NCI-H1048 (cell line): ENCODE measurements at regions not wholly inside any gene's neighbourhood (a gene's known extent, or its start where the extent isn't known, plus 50 kb on each side); places are given as distances from the start of the nearest gene placed in this dataset.

ENCODE experiments used
- DNase-seq: peaks from one replicate; lab custom pipeline; 2025; lab: John Stamatoyannopoulos, UW

GRCh38 chr10:108690530-108690929 lies 1232.8 kb downstream of the XPNPEP1 start:
- DNase-seq = no peak

GRCh38 chr10:108689891-108690290 lies 1233.4 kb downstream of the XPNPEP1 start:
- no peak for DNase-seq

- no peak for DNase-seq
These were observed 1235.0 kb downstream of the XPNPEP1 start for GRCh38 chr10:108688314-108688713.

GRCh38 chr10:108685863-108686531 lies 1237.3 kb downstream of the XPNPEP1 start:
- no peak for DNase-seq

- DNase-seq = no peak
These were observed 1238.9 kb downstream of the XPNPEP1 start for GRCh38 chr10:108684431-108684830.

- DNase-seq = no peak
These were observed 1249.6 kb downstream of the XPNPEP1 start for GRCh38 chr10:108673741-108674140.

- no peak for DNase-seq
These were observed 1259.7 kb downstream of the XPNPEP1 start for GRCh38 chr10:108663587-108663986.

- DNase-seq = no peak
These were observed 1260.3 kb downstream of the XPNPEP1 start for GRCh38 chr10:108662975-108663374.

- DNase-seq = no peak
These were observed 1268.3 kb downstream of the XPNPEP1 start for GRCh38 chr10:108655057-108655456.

GRCh38 chr10:108653531-108653930 lies 1269.8 kb downstream of the XPNPEP1 start:
- DNase-seq = no peak

GRCh38 chr10:108639010-108639409 lies 1284.3 kb downstream of the XPNPEP1 start:
- DNase-seq = no peak

- DNase-seq = no peak
These were observed 1285.1 kb downstream of the XPNPEP1 start for GRCh38 chr10:108638225-108638624.

GRCh38 chr10:108633046-108633445 lies 1290.3 kb downstream of the XPNPEP1 start:
- DNase-seq = no peak

- no peak for DNase-seq
These were observed 1291.2 kb downstream of the XPNPEP1 start for GRCh38 chr10:108632144-108632543.

GRCh38 chr10:108631332-108631731 lies 1292.0 kb downstream of the XPNPEP1 start:
- no peak for DNase-seq

- no peak for DNase-seq
These were observed 1293.5 kb downstream of the XPNPEP1 start for GRCh38 chr10:108629834-108630233.

GRCh38 chr10:108624052-108624451 lies 1299.3 kb downstream of the XPNPEP1 start:
- DNase-seq = no peak

GRCh38 chr10:108620821-108621534 lies 1302.3 kb downstream of the XPNPEP1 start:
- DNase-seq = no peak

GRCh38 chr10:108616559-108617285 lies 1306.6 kb downstream of the XPNPEP1 start:
- no peak for DNase-seq

- no peak for DNase-seq
These were observed 1307.6 kb downstream of the XPNPEP1 start for GRCh38 chr10:108615576-108616320.

- DNase-seq = no peak
These were observed 1310.8 kb downstream of the XPNPEP1 start for GRCh38 chr10:108612485-108612884.

- no peak for DNase-seq
These were observed 1314.5 kb downstream of the XPNPEP1 start for GRCh38 chr10:108608860-108609259.
